ENCODE measurements at regions not wholly inside any gene's neighbourhood (a gene's known extent, or its start where the extent isn't known, plus 50 kb on each side); places are given as distances from the start of the nearest gene placed in this dataset.

DNA sequence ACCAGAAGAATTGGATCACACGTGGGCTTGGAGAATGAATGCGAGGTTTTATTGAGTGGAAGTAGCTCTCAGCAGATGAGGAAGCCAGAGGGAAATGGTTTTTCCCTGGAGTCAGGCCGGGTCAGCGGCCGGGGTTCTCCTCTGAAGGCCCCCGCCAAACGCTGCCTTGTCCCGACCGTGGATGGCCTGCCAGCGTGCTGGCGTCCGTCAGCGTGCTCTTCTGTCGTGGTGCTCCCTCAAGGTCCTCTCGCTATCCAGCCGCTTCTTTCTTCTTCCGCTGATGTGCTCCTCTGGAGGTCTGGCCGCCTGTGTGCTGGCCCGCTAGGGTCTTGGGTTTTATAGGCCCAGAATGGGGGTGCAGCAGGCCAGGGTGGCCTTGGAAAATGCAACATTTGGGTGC is 632.2 kb downstream of the TRAM1L1 start:
- TF ChIP-seq CTCF (IDR thresholded peaks at IDR 0.05; ENCODE audit: low read length) (no peak), EZH2phosphoT487 (IDR thresholded peaks at IDR 0.05; ENCODE audit: low read length) (no peak)

Data from MM.1S (cell line).